GM12891 (cell line): ENCODE measurements at regions not wholly inside any gene's neighbourhood (a gene's known extent, or its start where the extent isn't known, plus 50 kb on each side); places are given as distances from the start of the nearest gene placed in this dataset.
"Not testable (repeated sequence)": the region's sequence is repeated elsewhere in the genome, so short reads cannot be mapped to it uniquely, and the experiment has no call there.

Source experiments
- POLR2A ChIP-seq: IDR thresholded peaks from 2 replicates; pipeline ENCODE4 v1.6.1; 2011; ENCODE audit warnings: low read depth, low read length, control low read depth
- TAF1 ChIP-seq: IDR thresholded peaks from 2 replicates; pipeline ENCODE4 v1.6.1; 2011; ENCODE audit warnings: low read depth, low read length, control low read depth

DNA sequence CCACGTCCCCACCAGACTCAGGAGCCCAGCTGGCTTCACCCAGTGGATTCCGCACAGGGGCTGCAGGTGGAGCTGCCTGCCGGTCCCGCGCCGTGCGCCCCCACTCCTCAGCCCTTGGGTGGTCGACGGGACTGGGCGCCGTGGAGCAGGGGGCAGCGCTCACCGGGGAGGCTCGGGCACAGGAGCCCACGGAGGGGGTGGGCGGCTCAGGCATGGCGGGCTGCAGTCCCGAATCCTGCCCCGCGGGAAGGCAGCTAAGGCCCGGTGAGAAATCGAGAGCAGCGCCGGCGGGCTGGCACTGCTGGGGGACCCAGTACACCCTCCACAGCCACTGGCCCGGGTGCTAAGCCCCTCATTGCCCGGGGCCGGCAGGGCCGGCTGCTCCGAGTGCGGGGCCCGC is 855.0 kb upstream of the SLC35B3 start:
- TF ChIP-seq TAF1, POLR2A: not testable (repeated sequence)
